ENCODE measurements at regions not wholly inside any gene's neighbourhood (a gene's known extent, or its start where the extent isn't known, plus 50 kb on each side); places are given as distances from the start of the nearest gene placed in this dataset.

DNA sequence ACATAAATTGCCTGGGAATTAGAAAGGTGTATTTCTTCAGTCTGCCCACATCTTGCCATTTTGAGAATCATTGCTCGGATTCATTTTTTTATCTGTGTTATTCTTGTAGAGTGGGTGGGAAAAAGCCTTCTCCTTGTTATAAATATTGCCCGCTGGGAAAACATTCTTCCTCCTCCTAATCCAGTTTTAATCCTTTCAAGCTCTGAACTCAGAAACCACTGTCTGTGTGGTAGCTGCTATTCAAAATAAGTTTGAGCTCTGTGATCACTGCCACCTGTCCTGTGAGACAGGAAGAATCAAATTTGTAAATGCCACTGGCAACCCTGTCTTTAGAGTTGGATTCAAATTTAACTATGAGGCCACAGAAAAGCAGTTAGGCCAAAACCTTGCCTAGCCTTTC lies 1875.2 kb upstream of the PIK3C3 start:
- no peak for TF ChIP-seq SIN3A (IDR thresholded peaks at IDR 0.05; ENCODE audit: borderline replicate concordance, insufficient read depth, low read length)
- TF ChIP-seq TAF1 (IDR thresholded peaks at IDR 0.05; ENCODE audit: borderline replicate concordance, insufficient read depth, low read length), result no peak
- no peak for TF ChIP-seq POLR2AphosphoS5 (IDR thresholded peaks at IDR 0.05; ENCODE audit: low read depth, low read length)
- no peak for TF ChIP-seq FOXP2 (optimal IDR thresholded peaks at IDR 0.05; ENCODE audit: borderline replicate concordance, extremely low read depth, extremely low read length, insufficient read depth)
- TF ChIP-seq, protein P1, sequence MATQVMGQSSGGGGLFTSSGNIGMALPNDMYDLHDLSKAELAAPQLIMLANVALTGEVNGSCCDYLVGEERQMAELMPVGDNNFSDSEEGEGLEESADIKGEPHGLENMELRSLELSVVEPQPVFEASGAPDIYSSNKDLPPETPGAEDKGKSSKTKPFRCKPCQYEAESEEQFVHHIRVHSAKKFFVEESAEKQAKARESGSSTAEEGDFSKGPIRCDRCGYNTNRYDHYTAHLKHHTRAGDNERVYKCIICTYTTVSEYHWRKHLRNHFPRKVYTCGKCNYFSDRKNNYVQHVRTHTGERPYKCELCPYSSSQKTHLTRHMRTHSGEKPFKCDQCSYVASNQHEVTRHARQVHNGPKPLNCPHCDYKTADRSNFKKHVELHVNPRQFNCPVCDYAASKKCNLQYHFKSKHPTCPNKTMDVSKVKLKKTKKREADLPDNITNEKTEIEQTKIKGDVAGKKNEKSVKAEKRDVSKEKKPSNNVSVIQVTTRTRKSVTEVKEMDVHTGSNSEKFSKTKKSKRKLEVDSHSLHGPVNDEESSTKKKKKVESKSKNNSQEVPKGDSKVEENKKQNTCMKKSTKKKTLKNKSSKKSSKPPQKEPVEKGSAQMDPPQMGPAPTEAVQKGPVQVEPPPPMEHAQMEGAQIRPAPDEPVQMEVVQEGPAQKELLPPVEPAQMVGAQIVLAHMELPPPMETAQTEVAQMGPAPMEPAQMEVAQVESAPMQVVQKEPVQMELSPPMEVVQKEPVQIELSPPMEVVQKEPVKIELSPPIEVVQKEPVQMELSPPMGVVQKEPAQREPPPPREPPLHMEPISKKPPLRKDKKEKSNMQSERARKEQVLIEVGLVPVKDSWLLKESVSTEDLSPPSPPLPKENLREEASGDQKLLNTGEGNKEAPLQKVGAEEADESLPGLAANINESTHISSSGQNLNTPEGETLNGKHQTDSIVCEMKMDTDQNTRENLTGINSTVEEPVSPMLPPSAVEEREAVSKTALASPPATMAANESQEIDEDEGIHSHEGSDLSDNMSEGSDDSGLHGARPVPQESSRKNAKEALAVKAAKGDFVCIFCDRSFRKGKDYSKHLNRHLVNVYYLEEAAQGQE (IDR thresholded peaks at IDR 0.05; ENCODE audit: insufficient read depth in 1 of 2, low read depth in 2 of 2, low read length in 2 of 2), result no peak

DNA sequence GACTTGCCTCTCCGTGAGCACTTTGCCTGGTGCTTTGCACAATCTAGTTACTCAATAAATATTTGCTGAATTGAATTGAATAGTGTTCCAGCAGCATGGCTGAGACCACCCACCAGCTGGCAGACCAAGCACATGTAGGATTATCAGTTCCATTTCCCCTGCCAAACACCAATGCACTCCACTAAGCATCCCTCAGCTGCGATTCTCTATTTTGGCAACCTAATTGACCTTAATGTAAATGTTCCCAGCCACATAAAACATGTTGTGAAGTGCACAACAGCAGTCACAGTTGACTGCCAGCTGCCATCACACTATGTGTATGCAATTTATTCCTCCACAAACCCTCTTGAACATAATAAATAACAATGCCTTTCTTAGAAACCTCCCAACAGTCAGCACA lies 1879.4 kb upstream of the PIK3C3 start:
- no peak for TF ChIP-seq POLR2AphosphoS5 (IDR thresholded peaks at IDR 0.05; ENCODE audit: low read depth, low read length)
- no peak for TF ChIP-seq FOXP2 (optimal IDR thresholded peaks at IDR 0.05; ENCODE audit: borderline replicate concordance, extremely low read depth, extremely low read length, insufficient read depth)
- TF ChIP-seq SIN3A (IDR thresholded peaks at IDR 0.05; ENCODE audit: borderline replicate concordance, insufficient read depth, low read length), result no peak
- TF ChIP-seq, protein P1 (IDR thresholded peaks at IDR 0.05; ENCODE audit: insufficient read depth in 1 of 2, low read depth in 2 of 2, low read length in 2 of 2), result no peak

DNA sequence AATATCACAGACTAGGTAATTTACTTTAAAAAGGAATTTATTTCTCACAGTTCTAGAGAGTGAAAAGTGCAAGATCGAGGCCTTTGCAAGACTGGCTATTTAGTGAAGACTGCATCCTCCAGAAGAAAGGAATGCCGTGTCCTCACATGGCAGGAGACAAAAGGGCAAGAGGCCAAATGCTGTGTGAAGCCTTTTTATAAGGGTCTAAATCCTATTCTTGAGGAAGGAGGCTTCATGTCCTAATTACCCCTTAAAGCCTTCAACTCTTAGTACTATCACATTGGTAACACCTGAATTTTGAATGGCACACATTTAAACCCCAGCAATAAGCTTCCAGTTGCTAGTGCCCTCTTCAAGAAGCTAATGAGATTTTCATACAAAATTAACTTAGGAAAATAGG lies 1882.3 kb upstream of the PIK3C3 start:
- TF ChIP-seq POLR2AphosphoS5 (IDR thresholded peaks at IDR 0.05; ENCODE audit: low read depth, low read length) (no peak), FOXP2 (optimal IDR thresholded peaks at IDR 0.05; ENCODE audit: borderline replicate concordance, extremely low read depth, extremely low read length, insufficient read depth) (no peak), SIN3A (IDR thresholded peaks at IDR 0.05; ENCODE audit: borderline replicate concordance, insufficient read depth, low read length) (no peak)

DNA sequence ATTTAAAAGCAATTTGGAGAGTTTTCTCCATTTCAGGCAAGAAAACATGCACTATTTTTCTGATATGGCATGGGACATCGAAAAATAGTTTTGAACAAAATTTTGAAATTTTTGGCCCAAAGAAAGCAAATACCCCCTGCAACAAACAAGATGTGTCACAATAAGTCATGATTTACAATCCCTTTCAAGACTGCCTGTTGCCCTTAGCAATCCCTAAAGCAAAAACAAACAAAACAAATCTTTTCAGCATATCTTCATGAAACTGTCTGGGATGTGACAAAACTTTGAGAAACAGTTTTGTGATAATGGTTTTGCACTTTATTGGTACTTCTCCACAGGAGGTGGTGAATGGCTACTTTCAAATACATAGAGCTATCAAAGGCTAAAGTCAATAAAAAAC lies 1888.7 kb upstream of the PIK3C3 start:
- TF ChIP-seq FOXP2 (optimal IDR thresholded peaks at IDR 0.05; ENCODE audit: borderline replicate concordance, extremely low read depth, extremely low read length, insufficient read depth) (no peak), TAF1 (IDR thresholded peaks at IDR 0.05; ENCODE audit: borderline replicate concordance, insufficient read depth, low read length) (no peak), SIN3A (IDR thresholded peaks at IDR 0.05; ENCODE audit: borderline replicate concordance, insufficient read depth, low read length) (no peak), POLR2AphosphoS5 (IDR thresholded peaks at IDR 0.05; ENCODE audit: low read depth, low read length) (no peak)
- TF ChIP-seq, protein P1 (IDR thresholded peaks at IDR 0.05; ENCODE audit: insufficient read depth in 1 of 2, low read depth in 2 of 2, low read length in 2 of 2), result no peak

DNA sequence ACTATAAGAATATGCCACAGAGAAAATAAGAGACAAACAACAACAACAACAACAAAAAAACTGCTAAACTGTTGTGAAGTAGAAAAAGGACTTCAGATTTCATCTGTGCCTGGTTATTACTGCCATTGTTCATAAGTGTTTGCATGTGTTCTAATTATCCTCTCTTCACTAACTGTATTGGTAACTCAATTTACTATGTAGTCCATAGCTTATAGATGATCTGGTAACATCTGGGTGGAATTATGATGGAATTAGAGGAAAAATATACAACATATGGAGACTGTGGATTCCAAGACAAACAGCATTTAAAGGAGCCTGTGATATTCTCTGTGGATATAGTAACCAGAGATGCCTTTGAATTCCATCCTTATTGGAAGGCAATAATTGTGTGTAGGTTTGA lies 1891.5 kb upstream of the PIK3C3 start:
- no peak for TF ChIP-seq FOXP2 (optimal IDR thresholded peaks at IDR 0.05; ENCODE audit: borderline replicate concordance, extremely low read depth, extremely low read length, insufficient read depth)
- TF ChIP-seq, protein P1 (IDR thresholded peaks at IDR 0.05; ENCODE audit: insufficient read depth in 1 of 2, low read depth in 2 of 2, low read length in 2 of 2), result no peak
- no peak for TF ChIP-seq SIN3A (IDR thresholded peaks at IDR 0.05; ENCODE audit: borderline replicate concordance, insufficient read depth, low read length)
- TF ChIP-seq TAF1 (IDR thresholded peaks at IDR 0.05; ENCODE audit: borderline replicate concordance, insufficient read depth, low read length), result no peak
- TF ChIP-seq POLR2AphosphoS5 (IDR thresholded peaks at IDR 0.05; ENCODE audit: low read depth, low read length), result no peak

All from PFSK-1 (cell line).